HG03045 (cell line): ENCODE measurements at regions not wholly inside any gene's neighbourhood (a gene's known extent, or its start where the extent isn't known, plus 50 kb on each side); places are given as distances from the start of the nearest gene placed in this dataset.

Experiments
- ATAC-seq: cut with Tn5 transposase; IDR thresholded peaks from one replicate; pipeline ENCODE4 v1.9.1; 2021; ENCODE audit warnings: mild to moderate bottlenecking, moderate library complexity; ENCODE audit not compliant: unreplicated experiment

- ATAC-seq = no peak
Observed at GRCh38 chr9:81532251-81532650, 157.1 kb downstream of the TLE1 start.

DNA sequence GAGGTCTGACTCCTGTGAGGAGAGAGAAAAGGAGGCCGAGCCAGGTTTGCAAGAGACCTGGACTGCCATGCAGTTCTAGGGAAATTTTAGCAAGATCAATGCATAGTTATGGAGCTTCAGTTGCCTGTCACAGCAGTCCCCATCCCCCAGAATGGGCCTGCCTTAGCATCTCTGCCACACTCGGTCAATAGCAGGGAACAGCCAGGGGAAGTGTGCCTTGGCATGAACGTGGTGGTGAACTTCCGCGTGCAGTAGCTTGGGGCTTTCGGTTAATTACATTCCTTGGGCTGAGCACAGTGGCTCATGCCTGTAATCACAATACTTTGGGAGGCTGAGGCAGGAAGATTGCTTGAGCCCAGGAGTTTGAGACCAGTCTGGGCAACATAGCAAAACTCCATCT, 157.8 kb downstream of the TLE1 start:
- ATAC-seq = no peak

- ATAC-seq = no peak
Observed at GRCh38 chr9:81530846-81531245, 158.5 kb downstream of the TLE1 start.

DNA sequence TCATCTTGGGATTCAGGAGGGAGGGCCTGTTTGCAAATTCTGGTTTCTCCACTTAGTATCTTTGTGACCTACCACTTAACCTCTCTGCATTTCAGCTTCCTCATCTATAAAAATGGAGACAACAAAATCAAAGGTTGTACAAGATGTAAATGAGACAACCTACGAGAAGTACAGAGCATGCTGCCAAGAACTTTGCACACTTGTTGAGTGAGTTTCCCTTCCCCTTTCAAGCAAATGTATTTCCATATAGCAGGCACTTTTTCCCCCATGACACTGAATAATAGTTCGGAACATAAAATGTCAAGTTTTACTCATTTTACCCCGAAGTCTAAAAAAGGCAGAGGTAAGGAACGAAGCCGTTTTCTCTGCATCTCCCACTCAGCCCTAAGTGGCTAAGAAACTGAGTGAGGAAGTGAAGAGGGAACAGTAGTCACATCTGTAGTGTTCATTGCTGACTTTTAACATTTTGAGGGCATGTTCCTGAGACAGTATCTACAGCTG, 159.0 kb downstream of the TLE1 start:
- ATAC-seq = no peak

- ATAC-seq = no peak
Observed at GRCh38 chr9:81529556-81530193, 159.7 kb downstream of the TLE1 start.

GRCh38 chr9:81526587-81526986, 162.8 kb downstream of the TLE1 start:
- no peak for ATAC-seq

DNA sequence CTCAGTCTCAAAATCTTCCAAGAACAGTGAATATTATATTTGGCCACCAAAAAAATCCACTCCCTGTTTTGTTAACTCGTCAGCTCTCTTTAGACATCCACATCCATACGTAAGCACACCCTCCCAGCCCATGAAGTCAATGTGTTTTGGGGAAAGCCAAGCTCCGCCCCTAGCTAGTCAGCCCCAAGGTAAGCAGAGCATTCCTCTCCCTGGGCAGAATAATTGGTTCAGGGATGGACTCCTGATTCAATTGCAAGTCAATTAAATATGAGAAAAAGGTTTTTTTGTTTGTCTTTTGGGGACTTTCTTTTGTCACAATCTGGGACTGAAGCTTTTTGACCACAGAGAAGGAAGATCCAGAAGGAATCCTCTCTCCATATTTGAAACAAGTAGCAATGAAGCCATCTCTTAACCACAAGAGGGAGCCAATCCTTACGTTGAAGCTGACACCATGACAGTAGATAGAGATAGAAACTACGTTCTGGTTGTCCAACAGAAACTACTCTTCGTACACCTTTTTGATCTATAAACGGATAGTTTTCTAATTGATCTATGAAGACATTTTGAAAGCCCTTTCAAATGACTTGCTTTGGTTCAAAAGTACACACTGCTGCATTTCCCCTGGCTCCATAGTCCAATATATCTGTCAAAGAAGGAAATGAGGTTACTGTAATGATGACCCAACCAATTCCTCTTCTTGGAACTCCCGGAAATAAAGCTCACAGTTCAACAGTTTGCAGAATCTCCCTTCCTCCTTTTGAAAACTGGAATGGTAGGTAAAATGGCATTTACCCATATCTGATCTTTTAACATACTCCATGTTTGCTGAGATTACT, 166.4 kb downstream of the TLE1 start:
- ATAC-seq = no peak

- ATAC-seq = no peak
Observed at GRCh38 chr9:81521892-81522291, 167.5 kb downstream of the TLE1 start.

GRCh38 chr9:81519816-81520495, 169.4 kb downstream of the TLE1 start:
- ATAC-seq = no peak

DNA sequence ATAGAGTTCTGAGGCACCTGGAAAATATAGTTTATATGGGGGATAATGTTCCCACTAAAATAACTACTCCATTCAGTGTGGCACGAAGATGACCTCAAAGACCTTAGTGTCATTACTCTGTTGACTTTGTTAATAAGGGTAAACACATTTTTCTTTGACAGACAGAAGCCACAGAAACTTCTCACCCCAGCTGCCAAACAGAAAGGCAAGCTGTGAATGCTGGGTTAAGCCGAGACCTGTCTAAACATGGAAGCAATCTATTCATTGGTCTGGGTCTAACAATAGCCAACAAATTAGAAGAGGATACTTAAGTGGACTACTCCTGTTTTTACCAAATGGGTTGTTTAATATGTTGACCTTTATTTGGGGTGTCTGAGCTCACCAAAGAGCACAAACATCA, 171.4 kb downstream of the TLE1 start:
- ATAC-seq = no peak

- no peak for ATAC-seq
Observed at GRCh38 chr9:81513059-81513458, 176.3 kb downstream of the TLE1 start.

DNA sequence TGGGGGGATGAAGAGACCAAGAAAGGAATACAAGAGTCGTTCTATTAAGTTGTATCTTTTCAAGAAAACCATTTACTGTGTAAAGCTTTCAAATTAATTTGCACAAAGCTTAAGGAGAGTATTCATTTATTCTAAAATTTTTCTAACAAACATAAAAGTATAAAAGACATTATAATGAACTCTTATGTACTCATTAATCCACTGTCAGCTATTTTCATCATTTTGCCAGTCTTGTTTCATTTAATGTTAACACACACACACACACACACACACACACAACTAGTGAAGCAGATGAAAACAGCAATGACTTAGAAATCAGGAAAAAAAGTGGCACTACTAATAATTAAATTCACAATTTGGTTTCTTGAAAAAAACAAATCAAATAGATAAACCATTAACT, 176.7 kb downstream of the TLE1 start:
- ATAC-seq = no peak

DNA sequence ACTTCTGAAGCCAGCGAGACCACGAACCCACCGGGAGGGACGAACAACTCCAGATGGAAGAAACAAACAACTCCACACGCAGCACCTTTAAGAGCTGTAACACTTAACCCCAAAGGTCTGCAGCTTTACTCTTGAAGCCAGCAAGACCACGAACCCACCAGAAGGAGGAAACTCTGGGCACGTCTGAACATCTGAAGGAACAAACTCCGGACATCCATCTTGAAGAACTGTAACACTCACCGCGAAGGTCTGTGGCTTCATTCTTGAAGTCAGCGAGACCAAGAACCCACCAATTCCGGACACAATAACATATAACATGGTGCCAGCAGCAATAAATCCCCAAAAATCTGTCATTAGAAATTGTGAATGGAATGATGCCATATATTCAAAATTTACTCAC, 180.9 kb downstream of the TLE1 start:
- no peak for ATAC-seq

- ATAC-seq = no peak
Observed at GRCh38 chr9:81506941-81507864, 182.1 kb downstream of the TLE1 start.

DNA sequence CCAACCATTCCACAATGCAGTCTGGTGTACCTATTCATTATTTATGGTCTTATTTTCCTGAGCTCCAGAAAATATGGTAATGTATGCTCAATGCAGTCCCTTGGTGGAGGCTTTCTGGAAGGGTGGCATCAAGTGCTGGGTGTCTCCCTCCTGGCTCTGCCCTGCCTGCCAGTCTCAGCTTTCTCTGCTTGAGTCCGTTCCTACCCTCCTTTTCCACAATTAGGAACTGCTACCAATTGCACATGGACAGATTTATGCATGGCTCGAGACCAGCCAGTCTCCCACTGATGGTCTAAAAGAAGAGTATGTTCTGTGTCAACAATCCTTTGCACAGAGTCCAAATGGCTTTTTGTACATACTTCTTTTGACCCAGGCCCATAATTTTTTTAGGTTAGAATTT, 189.8 kb downstream of the TLE1 start:
- ATAC-seq = no peak

DNA sequence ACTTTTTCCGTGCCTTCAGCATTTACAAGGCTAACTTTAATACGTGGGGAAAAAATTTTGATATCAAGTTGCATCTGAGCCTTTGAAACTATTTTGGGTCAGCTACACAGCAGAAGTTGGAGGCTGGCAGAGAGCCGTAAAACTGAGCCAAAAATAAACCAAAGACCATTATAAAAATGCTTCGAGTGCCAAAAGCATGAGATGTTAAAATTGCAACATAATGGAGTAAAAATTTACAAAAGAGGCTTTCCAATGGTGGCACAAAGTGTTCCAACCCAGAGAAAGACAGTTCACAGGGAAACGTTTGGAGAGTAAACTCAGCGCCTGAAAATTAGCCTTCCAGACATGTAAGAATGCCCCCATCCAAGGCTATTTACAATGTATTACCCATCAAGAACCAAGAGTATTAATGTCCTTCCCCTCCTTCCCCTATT, 190.3 kb downstream of the TLE1 start:
- ATAC-seq = no peak

GRCh38 chr9:81498576-81498975, 190.8 kb downstream of the TLE1 start:
- no peak for ATAC-seq

- ATAC-seq = no peak
Observed at GRCh38 chr9:81497091-81497490, 192.3 kb downstream of the TLE1 start.

GRCh38 chr9:81492710-81493447, 196.5 kb downstream of the TLE1 start:
- no peak for ATAC-seq
